ENCODE measurements at regions not wholly inside any gene's neighbourhood (a gene's known extent, or its start where the extent isn't known, plus 50 kb on each side); places are given as distances from the start of the nearest gene placed in this dataset.

GRCh38 chr1:244128591-244129383 is 77.7 kb downstream of the ZBTB18 start:
- no peak overlapping the region for H3K4me3 ChIP-seq
- no peak overlapping the region for H3K27ac ChIP-seq
- H3K9me3 ChIP-seq = peaks cover 0 to 2% (median 0%) of the 10 kb centered on the region in 4 donors
- intact Hi-C loops (cut with DNase I) = no loop called here
- no peaks in the 10 kb centered on the region for H3K4me1 ChIP-seq
- H3K36me3 ChIP-seq = no peaks in the 10 kb centered on the region
- WGBS, 2 donors = 71 to 77% methylated on average over 6 of the region's 6 CpGs
- TF ChIP-seq POLR2A (IDR thresholded peaks at IDR 0.05) (no peak), CTCF (IDR thresholded peaks at IDR 0.05) (no peak), EP300 (IDR thresholded peaks at IDR 0.05) (no peak), POLR2AphosphoS5 (IDR thresholded peaks at IDR 0.05) (no peak)
- no peak for DNase-seq
- no peaks in the 10 kb centered on the region for H3K27me3 ChIP-seq

DNA sequence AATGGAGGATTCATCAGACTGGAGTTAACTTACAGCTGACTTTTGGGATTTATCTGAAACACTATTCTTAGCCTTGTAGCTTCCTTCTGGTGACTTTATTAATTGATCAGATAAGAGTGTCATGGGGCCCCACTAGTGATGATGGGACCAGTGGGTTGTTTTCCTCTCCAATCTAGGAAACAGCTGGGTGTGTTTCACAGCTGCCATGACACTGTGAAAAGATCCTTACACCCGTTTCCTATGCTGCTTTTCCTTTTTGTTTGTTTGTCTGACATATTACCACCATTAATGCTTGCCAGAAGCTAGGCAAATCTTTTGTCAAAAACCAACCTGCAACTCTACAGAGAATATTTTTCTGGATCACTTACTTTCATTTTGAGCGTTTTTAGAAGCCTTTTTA is 86.2 kb downstream of the ZBTB18 start:
- DNase-seq = no peak
- H3K4me3 ChIP-seq = no peak overlapping the region
- no peaks in the 10 kb centered on the region for H3K36me3 ChIP-seq
- H3K27me3 ChIP-seq = no peaks in the 10 kb centered on the region
- TF ChIP-seq POLR2AphosphoS5 (IDR thresholded peaks at IDR 0.05) (no peak), CTCF (IDR thresholded peaks at IDR 0.05) (no peak), EP300 (IDR thresholded peaks at IDR 0.05) (no peak), POLR2A (IDR thresholded peaks at IDR 0.05) (no peak)
- 52 to 54% methylated on average over 2 of the region's 2 CpGs for WGBS, 2 donors
- no peaks in the 10 kb centered on the region for H3K4me1 ChIP-seq
- no peaks in the 10 kb centered on the region for H3K9me3 ChIP-seq
- H3K27ac ChIP-seq = no peak overlapping the region
- intact Hi-C loops (cut with DNase I) = no loop called here

GRCh38 chr1:244137725-244138124 is 86.6 kb downstream of the ZBTB18 start:
- WGBS, 2 donors = 51 to 81% methylated on average over 6 of the region's 6 CpGs
- H3K27me3 ChIP-seq = no peaks in the 10 kb centered on the region
- intact Hi-C loops (cut with DNase I) = no loop called here

GRCh38 chr1:244138399-244138798 is 87.3 kb downstream of the ZBTB18 start:
- intact Hi-C loops (cut with DNase I) = no loop called here
- Histone ChIP-seq H3K4me1 (no peaks in the 10 kb centered on the region), H3K27ac (peak overlapping the region in 1 of 4 donors; percentile 8), H3K9me3 (no peaks in the 10 kb centered on the region), H3K27me3 (no peaks in the 10 kb centered on the region), H3K4me3 (no peak overlapping the region), H3K36me3 (no peaks in the 10 kb centered on the region)
- DNase-seq = no peak
- TF ChIP-seq POLR2AphosphoS5 (IDR thresholded peaks at IDR 0.05) (no peak), CTCF (IDR thresholded peaks at IDR 0.05) (no peak), EP300 (IDR thresholded peaks at IDR 0.05) (no peak), POLR2A (IDR thresholded peaks at IDR 0.05) (no peak)
- 79 to 88% methylated on average over 7 of the region's 7 CpGs for WGBS, 2 donors

More at GRCh38 chr1:244137725-244138124, 86.6 kb downstream of the ZBTB18 start:
- Histone ChIP-seq H3K9me3 (no peaks in the 10 kb centered on the region), H3K27ac (no peak overlapping the region), H3K4me3 (no peak overlapping the region), H3K4me1 (no peaks in the 10 kb centered on the region), H3K36me3 (no peaks in the 10 kb centered on the region)
- TF ChIP-seq POLR2A (IDR thresholded peaks at IDR 0.05) (no peak), EP300 (IDR thresholded peaks at IDR 0.05) (no peak), CTCF (IDR thresholded peaks at IDR 0.05) (no peak), POLR2AphosphoS5 (IDR thresholded peaks at IDR 0.05) (no peak)
- no peak for DNase-seq
